ENCODE measurements at regions not wholly inside any gene's neighbourhood (a gene's known extent, or its start where the extent isn't known, plus 50 kb on each side); places are given as distances from the start of the nearest gene placed in this dataset.

GRCh38 chr5:85656050-85656449 is 961.7 kb upstream of the COX7C start:
- TF ChIP-seq CTCF (IDR thresholded peaks at IDR 0.05) (no peak), POLR2AphosphoS5 (IDR thresholded peaks at IDR 0.05) (no peak)
